ENCODE measurements at regions not wholly inside any gene's neighbourhood (a gene's known extent, or its start where the extent isn't known, plus 50 kb on each side); places are given as distances from the start of the nearest gene placed in this dataset.
"Not testable (repeated sequence)": the region's sequence is repeated elsewhere in the genome, so short reads cannot be mapped to it uniquely, and the experiment has no call there.

DNA sequence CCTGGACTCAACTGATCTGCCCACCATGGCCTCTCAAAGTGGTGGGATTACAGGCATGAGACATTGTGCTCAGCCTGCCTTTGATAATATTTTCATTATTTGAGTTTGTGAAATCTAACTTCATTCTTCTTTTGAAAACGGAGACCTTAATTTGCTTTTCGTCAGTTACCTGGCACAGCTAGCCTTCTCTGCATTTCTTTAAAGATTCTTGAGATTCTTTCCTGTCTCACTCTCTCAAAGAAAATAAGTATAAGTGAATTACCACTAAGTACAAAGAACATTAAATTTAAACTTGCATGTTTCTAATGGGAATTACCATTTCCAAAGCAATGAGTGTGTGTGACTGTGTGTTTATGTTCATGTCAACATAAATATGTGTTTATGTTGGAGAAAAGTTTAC lies 187.9 kb downstream of the NFKBIZ start:
- no peak for DNase-seq

DNA sequence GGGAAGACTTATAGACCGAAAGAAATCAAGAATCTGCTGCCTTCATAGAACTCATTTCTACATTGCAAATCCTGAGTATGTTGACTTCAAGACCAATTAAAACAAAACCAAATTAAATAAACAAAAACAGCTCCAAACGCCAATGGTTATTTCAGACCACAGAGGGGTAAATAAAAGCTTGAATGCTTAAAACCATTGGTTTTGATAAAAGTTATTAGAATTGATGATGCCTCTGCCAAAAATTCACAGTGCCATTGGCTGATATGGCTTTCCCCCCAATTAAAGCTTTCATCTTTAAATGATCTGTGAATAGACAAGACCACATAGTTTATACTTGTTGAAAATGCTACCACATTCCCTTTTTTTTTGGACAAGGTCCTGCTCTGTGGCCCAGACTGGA lies 188.5 kb downstream of the NFKBIZ start:
- DNase-seq: no peak

DNA sequence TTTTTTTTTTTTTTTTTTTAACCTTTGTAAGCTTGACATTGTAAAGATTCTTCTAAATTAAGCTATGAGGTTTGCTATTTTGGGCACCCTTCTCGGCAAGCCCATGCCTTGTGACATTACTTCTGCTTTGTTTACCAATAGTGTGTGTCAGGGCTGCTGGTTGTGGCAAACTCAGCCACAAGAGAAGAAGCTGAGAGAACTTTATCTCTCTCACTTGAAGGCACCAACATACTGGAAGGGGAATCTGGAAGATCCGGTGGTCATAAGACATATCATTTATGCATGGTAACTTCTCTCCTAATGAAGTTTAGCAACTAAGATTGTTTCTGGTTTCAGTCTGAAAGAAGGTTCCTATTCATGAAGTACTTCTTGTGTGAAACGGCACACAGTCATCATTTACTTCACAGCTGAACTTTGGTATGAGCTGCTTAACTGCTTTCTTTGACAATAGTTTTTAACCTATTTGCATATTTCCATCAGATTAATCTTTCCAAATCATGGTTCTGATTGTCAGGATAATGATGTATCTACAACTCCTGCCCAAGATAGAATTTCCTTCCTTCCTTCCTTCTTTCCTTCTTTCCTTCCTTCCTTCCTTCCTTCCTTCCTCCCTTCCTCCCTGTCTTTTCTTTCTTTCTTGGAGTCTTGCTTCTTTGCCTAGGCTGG lies 189.3 kb downstream of the NFKBIZ start:
- no peak for DNase-seq

DNA sequence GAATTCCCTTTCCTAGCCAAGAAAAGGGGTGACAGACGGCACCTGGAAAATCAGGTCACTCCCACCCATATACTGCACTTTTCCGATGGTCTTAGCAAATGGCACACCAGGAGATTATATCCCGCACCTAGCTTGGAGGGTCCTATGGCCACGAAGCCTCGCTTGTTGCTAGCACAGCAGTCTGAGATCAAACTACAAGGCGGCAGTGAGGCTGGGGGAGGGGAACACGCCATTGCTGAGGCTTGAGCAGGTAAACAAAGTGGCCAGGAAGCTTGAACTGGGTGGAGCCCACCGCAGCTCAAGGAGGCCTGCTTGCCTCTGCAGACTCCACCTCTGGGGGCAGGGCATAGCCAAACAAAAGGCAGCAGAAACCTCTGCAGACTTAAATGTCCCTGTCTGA lies 190.8 kb downstream of the NFKBIZ start:
- DNase-seq: not testable (repeated sequence)

DNA sequence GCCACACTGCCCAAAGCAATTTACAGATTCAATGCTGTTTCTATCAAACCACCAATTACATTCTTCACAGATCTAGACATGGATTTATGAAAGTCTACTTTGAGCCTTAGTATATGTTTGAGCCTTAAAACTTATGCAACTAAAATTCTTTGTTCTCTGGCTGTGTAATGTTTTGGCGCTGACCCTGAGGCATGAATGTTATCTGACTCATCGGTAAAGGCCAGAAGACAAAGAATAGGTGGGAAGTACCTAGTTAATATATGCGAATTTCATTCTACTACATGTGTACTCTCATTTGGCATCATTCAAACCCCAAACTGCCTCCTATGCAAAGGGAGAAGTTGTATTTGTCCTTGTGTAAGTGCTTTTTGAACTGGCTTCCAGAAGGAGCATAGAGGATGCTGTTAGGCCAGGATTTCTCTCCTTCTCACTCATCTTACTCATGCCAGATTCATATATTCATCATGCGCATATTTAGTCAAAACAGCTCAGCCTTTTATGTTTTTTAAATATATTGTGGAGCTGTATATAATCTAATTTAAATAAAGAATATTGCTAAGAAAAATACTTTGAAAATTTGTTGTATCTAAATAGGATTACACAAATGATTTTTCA lies 204.2 kb downstream of the NFKBIZ start:
- DNase-seq: no peak

DNA sequence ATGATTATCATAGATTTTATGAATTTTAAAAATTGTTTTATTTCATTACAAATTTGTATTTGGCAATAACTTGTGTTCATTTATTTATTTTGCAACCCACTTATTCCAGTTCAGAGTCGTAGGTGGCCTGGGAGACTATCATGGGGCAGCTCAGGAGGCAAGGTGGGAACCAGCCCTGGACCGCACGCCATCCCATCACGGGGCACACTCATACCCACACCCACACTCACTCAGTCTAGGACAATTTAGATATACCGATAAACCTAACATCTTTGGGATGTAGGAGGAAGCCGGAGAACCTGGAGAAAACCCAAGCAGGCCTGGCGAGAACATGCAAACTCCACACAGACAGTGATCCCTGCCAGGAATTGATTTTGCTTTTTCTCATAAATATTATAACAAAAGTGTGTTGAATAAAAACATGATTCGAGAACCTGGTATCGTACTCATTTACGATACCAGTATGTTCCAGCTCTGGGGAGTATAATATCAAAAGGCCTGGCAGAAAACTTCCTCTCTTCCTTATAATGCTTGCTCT lies 205.3 kb downstream of the NFKBIZ start:
- peak; percentile 16 for DNase-seq

DNA sequence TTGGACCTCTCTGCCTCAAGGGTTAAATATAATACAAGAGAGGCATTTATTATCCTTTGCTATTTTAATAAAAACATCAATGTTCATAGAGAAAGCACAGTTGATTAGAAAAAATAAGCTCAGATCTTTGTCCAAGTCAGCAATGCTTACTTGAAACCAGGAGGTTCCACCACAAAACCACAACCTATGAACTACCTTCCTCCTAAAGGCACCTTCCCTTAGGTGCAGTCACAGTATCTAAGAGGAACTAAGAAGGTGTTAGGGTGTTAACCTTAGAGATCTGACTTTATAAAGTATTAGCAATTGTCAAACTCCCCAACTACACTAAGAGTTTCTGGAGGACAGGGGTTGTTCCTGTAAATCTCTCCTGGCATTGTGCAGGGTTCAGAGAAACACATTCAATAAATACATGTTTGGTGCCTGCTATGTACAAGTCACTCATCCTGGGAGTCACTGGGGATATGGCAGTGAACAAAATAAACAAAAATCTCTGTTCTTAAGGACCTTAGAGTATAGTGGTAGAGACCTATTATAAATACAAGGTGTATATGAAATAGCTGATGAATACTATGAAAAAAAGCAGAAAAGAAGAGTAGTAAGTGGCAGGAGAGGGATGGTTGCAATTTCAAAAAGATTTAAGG lies 208.6 kb downstream of the NFKBIZ start:
- DNase-seq: no peak

DNA sequence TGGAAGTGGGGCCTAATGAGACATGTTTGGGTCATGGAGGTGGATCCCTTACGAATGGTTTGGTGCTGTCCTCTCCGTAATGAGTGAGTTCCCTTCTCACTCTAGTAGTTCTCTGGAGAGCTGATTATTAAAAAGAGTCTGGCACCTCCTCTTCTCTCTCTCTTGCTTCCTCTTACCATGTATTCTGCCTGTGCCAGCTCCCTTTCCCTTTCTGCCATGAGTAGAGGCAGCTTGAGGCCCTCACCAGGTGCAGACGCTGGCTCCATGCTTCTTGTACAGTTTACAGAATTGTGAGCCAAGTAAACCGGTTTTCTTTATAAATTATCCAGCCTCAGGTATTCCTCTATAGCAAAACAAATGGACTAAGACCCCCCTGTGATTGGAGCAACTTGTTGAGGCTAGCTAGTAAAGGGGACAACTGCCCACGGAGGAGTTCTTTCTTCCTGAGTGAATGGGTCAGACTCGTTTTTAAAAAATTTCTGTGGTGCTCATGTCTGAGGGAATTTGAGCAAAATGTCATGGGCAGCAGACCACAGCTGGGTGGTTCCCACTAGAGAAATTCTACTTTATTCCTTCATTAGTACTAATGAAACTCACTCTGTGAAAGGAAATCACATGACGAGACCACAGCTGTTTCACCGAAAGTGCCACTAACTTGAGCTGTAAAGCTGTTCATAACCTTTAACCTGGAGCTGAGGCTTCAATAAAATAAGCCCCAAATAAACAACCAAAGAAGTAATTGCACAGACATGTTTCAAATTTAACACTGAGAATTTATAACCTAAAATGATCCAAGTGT lies 210.0 kb downstream of the NFKBIZ start:
- no peak for DNase-seq

DNA sequence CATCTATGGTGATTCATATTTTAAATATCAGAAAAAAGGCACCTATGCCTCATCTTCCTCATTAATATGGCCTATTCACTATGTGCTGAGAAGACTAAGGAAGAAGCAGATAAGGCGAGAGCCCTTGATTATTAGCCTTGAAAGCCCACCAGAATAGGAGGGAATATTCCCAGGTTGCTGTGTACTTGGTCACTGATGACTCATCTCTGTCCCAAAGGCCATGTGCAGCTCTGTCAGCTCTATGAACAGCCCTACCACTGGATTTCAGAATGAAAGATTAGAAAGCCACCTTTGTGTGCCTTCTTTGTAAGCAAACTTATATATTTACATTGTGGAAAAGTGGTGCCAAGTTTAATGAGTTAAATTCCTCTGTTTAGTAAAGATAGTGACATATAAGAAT lies 211.5 kb downstream of the NFKBIZ start:
- DNase-seq: no peak

DNA sequence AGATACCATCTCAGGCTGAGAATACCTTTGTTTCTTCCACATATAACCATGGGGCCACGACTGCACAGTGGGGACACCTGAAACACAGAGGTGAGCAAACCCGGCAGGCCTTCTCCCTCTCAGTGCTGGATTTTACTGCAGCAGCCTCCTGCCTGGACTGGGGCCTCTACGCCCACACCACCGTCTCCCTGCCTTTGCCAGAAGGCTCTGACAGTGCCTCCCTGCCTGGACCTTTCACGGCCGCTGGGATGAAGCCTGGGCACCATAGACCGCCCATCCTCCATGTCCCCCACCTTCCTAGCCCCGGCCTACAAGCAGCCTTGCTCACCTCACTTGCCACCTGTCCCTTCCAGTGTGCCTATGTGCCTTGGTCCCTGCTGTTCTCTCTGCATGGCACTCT lies 214.3 kb downstream of the NFKBIZ start:
- no peak for DNase-seq

DNA sequence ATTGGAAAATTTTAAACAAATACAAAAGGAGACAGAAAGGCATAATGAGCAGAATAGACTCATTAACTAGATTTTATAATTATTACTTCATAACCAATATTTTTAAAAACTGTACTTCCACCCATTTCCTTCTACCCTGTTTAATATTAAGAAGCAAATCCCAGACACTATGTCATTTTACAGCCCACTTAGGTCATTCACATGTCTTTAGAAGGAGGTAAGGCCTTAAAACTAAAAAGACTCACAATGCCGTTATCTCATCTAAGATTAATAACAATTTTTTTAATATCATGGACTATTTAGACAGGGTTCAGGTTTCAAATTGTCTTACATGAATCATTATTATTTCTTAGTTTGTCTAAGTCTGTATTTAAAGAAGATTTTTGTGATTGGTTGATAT lies 217.2 kb downstream of the NFKBIZ start:
- no peak for DNase-seq

DNA sequence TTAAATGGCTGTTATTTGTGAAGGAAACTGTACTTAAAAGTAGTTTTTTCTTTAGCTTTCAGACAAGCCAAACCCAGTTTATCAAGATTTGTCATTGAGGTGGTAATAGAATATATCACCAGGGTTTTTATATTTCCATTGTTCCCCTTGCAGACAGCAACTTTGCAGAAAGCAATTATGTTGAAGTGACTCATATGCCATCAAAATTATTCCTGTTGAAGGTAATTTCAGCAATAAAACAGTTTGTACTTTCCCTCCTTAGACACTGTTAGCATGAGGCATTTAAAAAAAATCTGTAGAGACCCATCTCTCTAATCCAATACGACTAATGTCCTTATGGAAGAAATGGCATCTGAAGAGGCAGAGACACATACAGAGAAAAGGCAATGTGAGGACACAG lies 219.0 kb downstream of the NFKBIZ start:
- no peak for DNase-seq

DNA sequence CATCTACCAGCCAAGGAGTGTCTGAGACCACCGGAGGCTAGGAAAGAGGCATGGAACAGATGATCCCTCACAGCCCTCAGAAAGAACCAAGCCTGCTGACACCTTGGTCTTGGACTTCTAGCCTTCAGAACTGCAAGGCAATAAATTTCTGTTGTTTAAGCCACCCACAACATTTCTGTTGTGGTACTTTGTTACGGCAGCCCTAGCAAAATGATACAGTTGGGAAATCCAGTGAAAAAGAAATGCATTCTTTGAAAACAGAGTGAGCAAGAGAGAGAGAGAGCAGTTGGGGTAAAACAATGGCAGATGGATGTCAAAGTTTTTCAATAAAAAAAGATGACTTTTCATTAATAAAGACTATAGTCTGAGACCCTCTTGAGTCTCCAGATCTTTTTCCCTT lies 219.4 kb downstream of the NFKBIZ start:
- DNase-seq: no peak

DNA sequence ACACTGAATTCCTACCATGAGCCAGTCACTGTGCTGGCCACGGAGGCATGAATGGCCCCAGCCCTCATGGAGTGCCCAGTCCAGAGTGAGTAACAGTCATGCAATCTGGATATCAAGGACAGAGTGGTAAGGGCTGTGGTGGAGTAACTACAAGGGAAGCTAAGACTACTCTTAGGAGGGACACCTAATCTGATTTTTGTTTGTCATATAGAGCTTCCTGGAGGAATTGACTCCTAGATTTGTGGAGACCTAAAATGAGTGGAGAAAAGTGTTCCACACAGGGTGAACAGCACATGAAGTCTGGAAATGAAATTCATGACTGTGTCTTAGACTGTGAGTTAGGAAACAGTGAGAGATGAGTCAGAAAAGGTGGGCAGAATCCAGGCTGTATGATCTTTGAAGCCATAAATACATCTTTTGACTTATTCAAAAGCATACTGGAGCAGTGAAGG lies 219.9 kb downstream of the NFKBIZ start:
- no peak for DNase-seq

DNA sequence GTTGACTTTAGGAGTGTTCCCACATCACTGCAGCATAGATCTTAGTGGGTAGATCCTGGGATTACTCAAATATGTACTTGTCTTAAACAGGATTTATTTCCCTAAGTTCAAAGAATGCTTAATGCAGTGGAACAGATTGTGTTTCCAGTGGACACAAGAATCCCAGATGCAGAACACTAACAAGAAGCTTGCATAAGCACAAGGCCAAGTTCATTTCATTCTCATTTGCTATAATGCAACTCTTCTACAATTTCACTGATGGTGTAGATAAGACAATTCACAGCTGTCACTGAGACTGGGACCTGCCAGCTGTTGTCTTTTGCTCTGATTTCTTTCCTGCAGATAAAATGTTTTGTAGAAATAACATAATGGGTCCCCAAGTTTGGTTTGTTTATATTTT lies 225.6 kb downstream of the NFKBIZ start:
- DNase-seq: peak; percentile 79

DNA sequence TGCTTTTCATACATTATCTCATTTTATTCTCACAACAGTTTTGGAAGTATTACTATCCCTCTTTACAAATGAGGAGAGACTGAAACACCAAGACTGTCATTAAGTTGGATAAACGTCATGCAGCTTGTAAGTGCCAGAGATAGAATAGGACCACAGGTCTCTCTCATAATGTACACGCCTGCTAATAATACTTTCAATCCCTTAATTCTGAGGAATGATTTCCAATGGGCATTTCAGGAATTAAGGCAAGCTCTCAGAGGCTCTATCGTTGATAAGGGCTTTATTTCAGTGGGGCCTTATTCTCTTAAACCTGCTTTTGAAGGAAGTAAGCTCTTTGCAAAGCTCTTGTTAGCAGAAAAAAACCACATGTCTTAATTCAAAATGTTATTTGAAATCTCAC lies 229.1 kb downstream of the NFKBIZ start:
- no peak for DNase-seq

DNA sequence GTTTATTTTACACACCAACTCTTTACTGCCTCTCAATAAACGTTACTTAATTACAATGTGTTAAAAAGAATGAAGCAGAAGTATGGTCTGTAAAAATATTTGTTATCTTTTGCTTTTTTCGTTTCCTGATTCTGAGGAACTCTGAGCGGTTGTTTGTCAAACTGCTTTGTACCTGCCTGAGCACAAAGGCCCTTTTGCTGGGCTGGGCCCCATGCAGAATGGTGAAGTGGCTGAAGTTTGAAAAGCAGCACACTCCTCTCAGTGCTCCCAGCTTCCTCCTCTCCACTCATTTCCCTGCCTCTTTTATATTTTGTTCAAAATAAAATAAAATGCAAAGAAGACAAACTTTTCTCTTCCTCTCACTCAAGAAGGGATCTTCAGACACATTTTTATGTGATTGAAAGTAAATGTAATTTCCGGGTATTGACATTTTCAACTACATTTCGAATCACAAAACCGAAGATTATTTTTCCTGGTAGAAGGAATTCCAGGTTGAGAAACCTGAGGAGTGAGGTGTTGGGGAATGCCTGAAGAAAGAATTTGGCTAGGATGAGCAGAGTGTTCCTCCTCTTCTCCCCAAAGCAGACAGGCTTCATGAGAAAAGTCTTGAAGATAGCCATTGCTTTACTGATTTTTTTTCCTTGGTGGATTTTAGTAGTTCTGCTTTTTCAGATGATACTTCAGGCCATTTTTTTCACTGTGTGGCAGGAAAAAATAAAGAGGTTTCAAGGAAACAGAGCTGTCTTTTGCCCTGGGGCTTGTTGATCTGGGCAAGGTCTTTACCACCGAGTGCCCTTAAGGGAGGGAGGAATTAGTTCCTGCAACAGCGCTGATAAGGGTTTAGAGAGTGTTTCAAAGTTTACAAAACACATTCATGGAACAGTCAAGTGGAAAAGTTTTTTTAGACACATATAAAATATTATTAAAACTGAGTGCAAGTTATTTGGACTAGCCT lies 229.8 kb downstream of the NFKBIZ start:
- no peak for DNase-seq

DNA sequence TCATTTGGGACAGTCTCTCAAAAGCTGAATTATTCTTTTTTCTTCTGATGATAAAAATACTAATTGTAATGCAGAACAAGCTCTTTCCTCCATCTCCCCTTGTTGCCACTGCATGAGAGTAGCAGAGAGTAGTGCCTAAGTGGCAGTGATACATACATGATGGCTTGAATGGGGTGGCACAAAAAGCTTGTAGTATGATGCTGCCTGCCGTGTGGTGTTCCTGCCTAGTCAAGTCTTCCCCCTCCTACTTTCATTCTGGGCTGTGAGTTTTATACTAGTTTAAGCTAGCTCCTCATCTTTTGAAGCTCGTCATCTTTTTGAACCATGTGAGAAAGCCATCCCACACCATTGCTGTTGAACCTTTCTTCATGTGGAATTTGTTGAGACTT lies 230.5 kb downstream of the NFKBIZ start:
- no peak for DNase-seq

DNA sequence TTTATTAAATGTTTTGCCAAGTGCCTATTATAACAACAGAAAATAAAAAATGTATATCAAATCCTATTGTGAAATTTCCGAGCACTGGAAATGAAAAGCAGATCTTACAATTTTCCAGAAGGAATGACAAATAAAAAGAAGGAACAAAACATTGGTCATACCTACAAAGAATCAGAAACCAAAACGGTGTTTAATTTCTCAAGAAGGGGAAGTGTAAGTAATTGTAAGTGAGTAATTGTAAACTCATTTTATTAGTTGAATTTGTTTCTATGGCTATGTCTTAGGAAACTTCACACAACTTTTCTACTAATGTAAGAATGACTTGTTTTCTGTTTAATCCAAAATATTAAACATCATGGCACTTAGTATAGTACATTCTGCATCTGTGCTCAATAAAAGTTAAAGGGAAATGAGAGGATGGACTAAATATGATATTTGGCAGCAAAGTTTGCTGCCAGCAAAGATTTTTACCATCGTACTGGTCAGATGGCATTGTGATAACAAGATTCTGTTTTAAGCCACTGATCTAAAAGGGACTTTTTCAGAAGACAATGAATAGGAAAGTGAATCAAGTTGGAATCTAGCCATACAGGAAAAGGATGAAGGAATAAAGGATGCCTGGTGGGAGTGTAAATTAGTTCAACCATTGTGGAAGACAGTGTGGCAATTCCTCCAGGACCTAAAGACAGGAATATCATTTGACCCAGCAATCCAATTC lies 232.4 kb downstream of the NFKBIZ start:
- no peak for DNase-seq

DNA sequence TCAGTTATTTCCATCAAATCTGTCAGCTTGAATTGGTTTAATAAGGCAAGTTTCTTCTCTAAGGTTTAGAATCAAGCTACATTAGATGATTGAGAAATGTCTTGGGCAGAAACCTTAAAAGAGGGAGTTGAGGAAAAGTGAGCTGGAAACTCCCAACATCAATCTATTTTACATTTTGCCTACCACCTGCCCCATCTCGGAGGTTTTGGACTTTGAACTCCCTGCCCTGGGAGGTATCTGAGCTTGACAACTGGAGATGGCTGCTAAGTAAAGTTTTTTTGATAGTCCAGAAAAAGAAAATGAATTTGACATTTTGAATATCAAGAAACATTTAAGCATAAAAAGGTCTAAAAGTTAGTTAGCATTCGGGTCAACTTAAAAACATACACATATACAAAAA lies 234.2 kb downstream of the NFKBIZ start:
- no peak for DNase-seq

DNA sequence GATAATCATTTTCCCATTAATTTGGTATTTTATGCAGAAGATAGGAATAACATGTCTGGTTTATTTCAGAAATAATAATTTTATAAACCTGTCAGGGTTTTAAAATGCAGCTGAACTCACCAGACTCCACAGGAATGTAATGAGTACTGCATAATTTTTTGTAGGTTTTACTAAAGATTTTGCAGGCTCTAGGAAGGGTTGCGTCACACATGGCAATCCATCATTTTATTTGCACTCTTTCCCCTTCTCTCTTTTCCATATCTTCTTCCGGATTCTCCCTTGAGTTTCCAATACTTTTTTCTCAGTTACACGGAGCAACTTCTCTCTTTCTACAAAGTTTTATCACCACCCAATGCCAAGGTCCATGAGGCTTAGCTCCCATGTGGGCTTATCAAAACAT lies 234.7 kb downstream of the NFKBIZ start:
- DNase-seq: no peak

Measured in tongue (tissue), 1 donor.